ENCODE measurements at regions not wholly inside any gene's neighbourhood (a gene's known extent, or its start where the extent isn't known, plus 50 kb on each side); places are given as distances from the start of the nearest gene placed in this dataset.

DNA sequence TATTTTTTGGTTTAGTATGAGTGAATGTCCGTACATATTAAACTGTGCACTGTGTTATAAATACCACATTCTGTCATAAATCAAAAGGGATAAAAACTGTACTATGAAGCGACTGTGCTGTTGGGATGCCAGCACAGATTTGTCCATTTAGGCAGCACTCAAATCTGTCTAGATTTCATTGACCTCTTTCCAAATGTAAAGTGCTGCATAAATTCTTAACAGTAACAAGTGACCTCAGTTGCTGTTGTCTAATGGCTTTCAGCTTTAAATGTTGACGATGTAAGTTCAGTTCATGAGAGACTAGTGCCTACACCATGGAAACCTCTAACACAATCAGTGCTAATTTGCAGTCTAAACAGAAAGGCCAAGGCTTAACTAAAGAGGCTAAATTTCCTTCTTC is 531.4 kb upstream of the LMO3 start:
- H3K27ac Mint-ChIP-seq, result no peak overlapping the region
- DNase-seq, result no peak
- H3K27me3 ChIP-seq (ENCODE audit: insufficient read depth, low read length), result no peaks in the 10 kb centered on the region
- no peak overlapping the region for H4K8ac ChIP-seq (replicated peaks; ENCODE audit: insufficient read length, low read depth, low read length)
- no peaks in the 10 kb centered on the region for H3K4me1 Mint-ChIP-seq
- H3K23ac ChIP-seq (ENCODE audit: insufficient read length, low read depth, low read length), result no peak overlapping the region
- no peaks in the 10 kb centered on the region for H3K9me3 Mint-ChIP-seq
- H3K27me3 Mint-ChIP-seq (ENCODE audit: low read depth), result no peaks in the 10 kb centered on the region
- H2AK5ac ChIP-seq (ENCODE audit: insufficient read length, low read length), result no peak overlapping the region
- H2BK12ac ChIP-seq (ENCODE audit: insufficient read length, low read depth, low read length), result no peak overlapping the region
- TF ChIP-seq CTCF (conservative IDR thresholded peaks at IDR 0.05), result no peak
- H2BK5ac ChIP-seq (ENCODE audit: insufficient read length, low read length), result no peak overlapping the region
- WGBS (ENCODE audit: extremely low coverage, insufficient read length, low lambda C conversion rate), result no CpG with 5 or more reads among the region's 3 CpGs
- H3K79me2 ChIP-seq (ENCODE audit: insufficient read depth, low read length), result no peaks in the 10 kb centered on the region
- H4K5ac ChIP-seq (ENCODE audit: insufficient read length, low read depth, low read length), result no peak overlapping the region
- H2BK120ac ChIP-seq (ENCODE audit: low read depth, low read length, poor library complexity, severe bottlenecking), result no peak overlapping the region
- no peaks in the 10 kb centered on the region for H3K23me2 ChIP-seq (ENCODE audit: insufficient read length, low read depth, low read length, poor library complexity, severe bottlenecking)
- H3K9me3 ChIP-seq (ENCODE audit: control insufficient read depth, low read depth, low read length), result no peaks in the 10 kb centered on the region
- no peak overlapping the region for H4K91ac ChIP-seq (ENCODE audit: insufficient read length, low read depth, low read length)
- H3K4me1 ChIP-seq (ENCODE audit: insufficient read depth, low read length), result no peaks in the 10 kb centered on the region
- H3T11ph ChIP-seq (ENCODE audit: low read length), result no peak overlapping the region
- no peak overlapping the region for H3K56ac ChIP-seq (ENCODE audit: insufficient read length, low read depth, low read length)
- H3K14ac ChIP-seq (ENCODE audit: insufficient read depth, low read length), result no peak overlapping the region
- H4K20me1 ChIP-seq (ENCODE audit: control insufficient read depth, insufficient read depth, insufficient read length), result no peaks in the 10 kb centered on the region
- no peaks in the 10 kb centered on the region for H3K79me1 ChIP-seq (ENCODE audit: insufficient read depth, low read depth, low read length, poor library complexity, severe bottlenecking)
- H3K27ac ChIP-seq (ENCODE audit: insufficient read length, low read depth, low read length), result no peak overlapping the region
- no peak overlapping the region for H3K4me3 Mint-ChIP-seq
- no peak overlapping the region for H3K9ac ChIP-seq (ENCODE audit: extremely low read depth, insufficient read length, low read length)
- no peak overlapping the region for H3K4me2 ChIP-seq (ENCODE audit: insufficient read depth, insufficient read length, low read length)
- no peak overlapping the region for H2BK20ac ChIP-seq (ENCODE audit: low read depth, low read length, poor library complexity, severe bottlenecking)
- no peak overlapping the region for H2BK15ac ChIP-seq (ENCODE audit: low read depth, low read length)
- H2AFZ ChIP-seq (ENCODE audit: low read length), result no peak overlapping the region
- H3K18ac ChIP-seq (ENCODE audit: insufficient read length, low read depth, low read length), result no peak overlapping the region
- no peak overlapping the region for H3K4ac ChIP-seq (ENCODE audit: low read depth, low read length)
- no peaks in the 10 kb centered on the region for H3K36me3 Mint-ChIP-seq (ENCODE audit: insufficient read depth in 1 of 3, low read depth in 3 of 3)
